ENCODE measurements at regions not wholly inside any gene's neighbourhood (a gene's known extent, or its start where the extent isn't known, plus 50 kb on each side); places are given as distances from the start of the nearest gene placed in this dataset.

GRCh38 chr18:29241199-29241598 is 1064.3 kb upstream of the CDH2 start:
- TF ChIP-seq, protein P1, sequence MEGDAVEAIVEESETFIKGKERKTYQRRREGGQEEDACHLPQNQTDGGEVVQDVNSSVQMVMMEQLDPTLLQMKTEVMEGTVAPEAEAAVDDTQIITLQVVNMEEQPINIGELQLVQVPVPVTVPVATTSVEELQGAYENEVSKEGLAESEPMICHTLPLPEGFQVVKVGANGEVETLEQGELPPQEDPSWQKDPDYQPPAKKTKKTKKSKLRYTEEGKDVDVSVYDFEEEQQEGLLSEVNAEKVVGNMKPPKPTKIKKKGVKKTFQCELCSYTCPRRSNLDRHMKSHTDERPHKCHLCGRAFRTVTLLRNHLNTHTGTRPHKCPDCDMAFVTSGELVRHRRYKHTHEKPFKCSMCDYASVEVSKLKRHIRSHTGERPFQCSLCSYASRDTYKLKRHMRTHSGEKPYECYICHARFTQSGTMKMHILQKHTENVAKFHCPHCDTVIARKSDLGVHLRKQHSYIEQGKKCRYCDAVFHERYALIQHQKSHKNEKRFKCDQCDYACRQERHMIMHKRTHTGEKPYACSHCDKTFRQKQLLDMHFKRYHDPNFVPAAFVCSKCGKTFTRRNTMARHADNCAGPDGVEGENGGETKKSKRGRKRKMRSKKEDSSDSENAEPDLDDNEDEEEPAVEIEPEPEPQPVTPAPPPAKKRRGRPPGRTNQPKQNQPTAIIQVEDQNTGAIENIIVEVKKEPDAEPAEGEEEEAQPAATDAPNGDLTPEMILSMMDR (IDR thresholded peaks at IDR 0.05; ENCODE audit: insufficient read depth, low read depth, low read length, missing control alignments) = no peak
- DNase-seq (ENCODE audit: low read depth) = no peak
- H3K4me3 ChIP-seq (ENCODE audit: low read length) = no peak overlapping the region

DNA sequence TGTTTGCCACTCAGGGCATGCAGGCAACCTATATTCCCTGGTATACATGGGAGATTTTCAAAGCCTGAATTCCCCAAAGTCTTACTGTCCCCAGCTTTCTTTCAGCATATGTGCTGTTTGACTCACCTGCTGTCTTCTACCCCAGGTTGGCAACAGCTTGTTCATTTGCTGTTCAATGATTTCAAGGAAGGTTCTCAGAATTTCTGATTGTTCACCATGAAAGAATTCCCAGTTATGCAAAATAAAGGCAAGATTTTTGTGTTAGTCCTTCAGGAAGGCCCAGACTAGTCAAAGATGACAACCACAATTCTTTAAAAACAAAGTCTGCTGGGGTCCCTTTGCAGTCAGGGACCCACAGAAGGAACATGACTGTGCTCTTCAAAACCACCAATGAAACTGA is 1057.8 kb upstream of the CDH2 start:
- no peak overlapping the region for H3K4me3 ChIP-seq (ENCODE audit: low read length)
- DNase-seq (ENCODE audit: low read depth) = peak; percentile 32
- TF ChIP-seq, protein P1 (IDR thresholded peaks at IDR 0.05; ENCODE audit: insufficient read depth, low read depth, low read length, missing control alignments) = no peak

DNA sequence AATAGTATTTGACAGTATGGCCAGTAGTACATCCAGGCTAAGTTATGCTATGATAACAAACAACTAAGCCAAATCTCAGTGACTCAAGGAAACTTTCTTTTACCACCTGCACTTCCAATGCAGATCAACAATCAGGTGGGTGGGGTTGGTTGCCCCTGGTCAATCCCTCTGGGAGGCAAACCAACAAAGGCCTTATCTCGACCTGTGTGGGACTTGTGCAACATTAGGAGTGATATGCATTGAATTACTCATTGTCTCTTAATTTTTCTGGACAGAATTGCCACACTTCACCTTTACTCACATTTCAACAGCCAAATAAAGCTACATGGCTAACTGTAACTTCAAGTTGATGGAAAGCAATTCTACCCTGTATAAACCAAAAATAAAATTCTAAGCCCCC is 1049.3 kb upstream of the CDH2 start:
- peak; percentile 46 for DNase-seq (ENCODE audit: low read depth)
- TF ChIP-seq, protein P1 (IDR thresholded peaks at IDR 0.05; ENCODE audit: insufficient read depth, low read depth, low read length, missing control alignments) = no peak
- H3K4me3 ChIP-seq (ENCODE audit: low read length) = no peak overlapping the region

- TF ChIP-seq, protein P1 (IDR thresholded peaks at IDR 0.05; ENCODE audit: insufficient read depth, low read depth, low read length, missing control alignments) = no peak
- no peak overlapping the region for H3K4me3 ChIP-seq (ENCODE audit: low read length)
- DNase-seq (ENCODE audit: low read depth) = no peak
These were observed 1048.4 kb upstream of the CDH2 start for GRCh38 chr18:29225351-29225750.

GRCh38 chr18:29218091-29218490 is 1041.2 kb upstream of the CDH2 start:
- H3K4me3 ChIP-seq (ENCODE audit: low read length) = no peak overlapping the region
- DNase-seq (ENCODE audit: low read depth) = no peak
- TF ChIP-seq, protein P1 (IDR thresholded peaks at IDR 0.05; ENCODE audit: insufficient read depth, low read depth, low read length, missing control alignments) = no peak

GRCh38 chr18:29217124-29217915 is 1040.4 kb upstream of the CDH2 start:
- TF ChIP-seq, protein P1 (IDR thresholded peaks at IDR 0.05; ENCODE audit: insufficient read depth, low read depth, low read length, missing control alignments) = no peak

GRCh38 chr18:29198834-29199233 is 1021.9 kb upstream of the CDH2 start:
- H3K4me3 ChIP-seq (ENCODE audit: low read length) = no peak overlapping the region
- DNase-seq (ENCODE audit: low read depth) = no peak
- TF ChIP-seq, protein P1 (IDR thresholded peaks at IDR 0.05; ENCODE audit: insufficient read depth, low read depth, low read length, missing control alignments) = no peak

More at GRCh38 chr18:29217124-29217915, 1040.4 kb upstream of the CDH2 start:
- DNase-seq (ENCODE audit: low read depth) = no peak
- no peak overlapping the region for H3K4me3 ChIP-seq (ENCODE audit: low read length)
